Uterus (tissue), 3 donors: ENCODE measurements at regions not wholly inside any gene's neighbourhood (a gene's known extent, or its start where the extent isn't known, plus 50 kb on each side); places are given as distances from the start of the nearest gene placed in this dataset.

Source experiments
- DNase-seq, 2 donors: peaks; one replicate each; pipeline ENCODE4 v3.0.0-alpha.2; 2019 to 2020
- H3K27ac ChIP-seq, 2 donors: fragments of 200-600 bp; sonication (generic); 1 replicate in 1 of 2; 2 replicates in 1 of 2; pipeline ENCODE4 v1.5.1; 2016 to 2018
- H3K27me3 ChIP-seq, 2 donors: fragments of 200-600 bp; sonication (generic); one replicate each; pipeline ENCODE4 v1.5.1; 2018 to 2019; ENCODE audit warnings: control low read depth in 1 of 2
- H3K36me3 ChIP-seq, 2 donors: fragments of 200-600 bp; sonication (generic); one replicate each; pipeline ENCODE4 v1.5.1; 2019; ENCODE audit warnings: control low read depth in 1 of 2
- H3K4me1 ChIP-seq, 2 donors: fragments of 200-600 bp; sonication (generic); one replicate each; pipeline ENCODE4 v1.5.1; 2018 to 2019; ENCODE audit warnings: control low read depth in 1 of 2
- H3K4me3 ChIP-seq, 2 donors: fragments of 200-600 bp; sonication (generic); 1 replicate in 1 of 2; 2 replicates in 1 of 2; pipeline ENCODE4 v1.5.1; 2018 to 2019; ENCODE audit warnings: mild to moderate bottlenecking in 1 of 2
- H3K9me3 ChIP-seq, 2 donors: fragments of 200-600 bp; sonication (generic); one replicate each; pipeline ENCODE4 v1.5.1; 2019; ENCODE audit warnings: control low read depth in 1 of 2
- CTCF ChIP-seq, 4 experiments: fragments of 200-600 bp in 2 of 4; fragments of 450-650 bp in 2 of 4; sonication (generic) in 2 of 4; IDR thresholded peaks; one replicate each; pipeline ENCODE4 v1.5.1; 2016 to 2019; ENCODE audit warnings: antibody characterized with exemption in 4 of 4, mild to moderate bottlenecking in 2 of 4, moderate library complexity in 1 of 4
- POLR2A ChIP-seq, 2 donors: fragments of 450-650 bp; IDR thresholded peaks; one replicate each; pipeline ENCODE4 v1.6.1; 2016; ENCODE audit warnings: antibody characterized with exemption in 2 of 2, mild to moderate bottlenecking in 1 of 2, moderate library complexity in 1 of 2
- intact Hi-C: fragments of 100-400 bp; cut with DNase I; formaldehyde crosslinking; loops from one replicate; pipeline ENCODE4 v1.15.1; 2023; ENCODE audit warnings: low total_unique reads
- donor health status: DM: yes; HTN: yes; CAD: no.

DNA sequence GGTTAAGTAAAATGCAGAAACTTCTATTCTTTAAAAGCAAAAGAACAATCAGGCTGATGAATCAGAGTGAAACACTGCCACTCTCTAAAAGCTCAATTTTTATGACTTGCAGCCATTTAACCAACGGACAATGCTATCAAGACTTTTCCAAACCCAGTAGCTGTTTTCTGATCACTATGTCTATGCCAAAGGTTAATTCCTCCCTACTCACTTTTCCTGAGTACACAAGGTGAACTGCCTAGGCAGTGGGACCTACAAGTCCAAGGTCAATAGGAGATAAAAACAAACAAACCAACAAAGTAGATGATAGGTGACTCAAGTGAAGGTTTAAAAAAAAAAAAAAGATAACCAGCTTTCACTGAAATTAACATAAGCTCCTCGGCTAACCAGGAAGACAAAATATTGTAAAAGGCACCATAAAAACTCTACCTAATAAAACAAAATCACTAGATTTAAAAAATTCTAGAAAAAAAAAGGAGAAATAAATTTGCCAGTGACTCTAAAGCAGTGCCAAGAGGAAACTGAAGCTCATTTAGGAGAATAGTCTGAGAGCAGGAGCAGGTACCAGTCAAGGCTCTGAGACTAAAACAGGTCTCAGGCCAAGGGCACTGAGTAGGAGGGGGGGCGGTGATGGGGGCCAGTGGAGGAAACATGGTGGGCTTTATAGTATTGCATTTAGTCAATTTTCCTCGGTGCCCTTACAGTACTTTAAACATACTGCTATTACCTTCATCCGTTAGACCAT lies 134.1 kb upstream of the DLGAP1 start:
- no peaks in the 10 kb centered on the region for H3K9me3 ChIP-seq
- no peaks in the 10 kb centered on the region for H3K36me3 ChIP-seq
- no peaks in the 10 kb centered on the region for H3K4me1 ChIP-seq
- no peak overlapping the region for H3K27ac ChIP-seq
- no peaks in the 10 kb centered on the region for H3K27me3 ChIP-seq
- TF ChIP-seq POLR2A (IDR thresholded peaks at IDR 0.05) (no peak), CTCF (IDR thresholded peaks at IDR 0.05) (no peak)
- intact Hi-C loops: no loop called here
- DNase-seq: no peak
- no peak overlapping the region for H3K4me3 ChIP-seq

DNA sequence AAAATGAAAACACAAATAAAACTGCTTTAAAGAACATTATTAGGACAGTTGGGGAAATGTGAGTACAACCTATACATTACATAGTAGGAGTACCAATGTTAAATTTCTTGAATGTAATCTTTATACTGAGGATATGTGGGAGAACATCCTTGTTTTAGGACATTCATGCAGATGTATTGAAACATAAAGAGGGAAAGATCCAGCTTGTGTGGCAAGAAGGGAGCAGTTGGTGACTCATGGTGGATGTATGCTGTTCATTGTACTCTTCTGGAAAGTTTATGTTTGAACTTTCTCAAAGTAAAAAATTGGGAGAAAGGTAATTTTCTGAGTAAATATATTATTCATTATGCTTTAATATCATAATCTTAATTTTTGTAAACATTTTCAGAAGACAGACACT lies 132.1 kb upstream of the DLGAP1 start:
- no peak overlapping the region for H3K4me3 ChIP-seq
- H3K4me1 ChIP-seq: no peaks in the 10 kb centered on the region
- no peak overlapping the region for H3K27ac ChIP-seq
- TF ChIP-seq CTCF (IDR thresholded peaks at IDR 0.05): no peak
- intact Hi-C loops: no loop called here
- no peak for DNase-seq
- no peaks in the 10 kb centered on the region for H3K36me3 ChIP-seq
- H3K27me3 ChIP-seq: no peaks in the 10 kb centered on the region
- no peaks in the 10 kb centered on the region for H3K9me3 ChIP-seq

GRCh38 chr18:4586731-4587130 lies 131.6 kb upstream of the DLGAP1 start:
- Histone ChIP-seq H3K4me3 (no peak overlapping the region), H3K4me1 (no peaks in the 10 kb centered on the region), H3K9me3 (no peaks in the 10 kb centered on the region), H3K36me3 (no peaks in the 10 kb centered on the region), H3K27ac (no peak overlapping the region), H3K27me3 (no peaks in the 10 kb centered on the region)
- intact Hi-C loops: no loop called here
- no peak for DNase-seq
- TF ChIP-seq POLR2A (IDR thresholded peaks at IDR 0.05) (no peak), CTCF (IDR thresholded peaks at IDR 0.05) (no peak)

DNA sequence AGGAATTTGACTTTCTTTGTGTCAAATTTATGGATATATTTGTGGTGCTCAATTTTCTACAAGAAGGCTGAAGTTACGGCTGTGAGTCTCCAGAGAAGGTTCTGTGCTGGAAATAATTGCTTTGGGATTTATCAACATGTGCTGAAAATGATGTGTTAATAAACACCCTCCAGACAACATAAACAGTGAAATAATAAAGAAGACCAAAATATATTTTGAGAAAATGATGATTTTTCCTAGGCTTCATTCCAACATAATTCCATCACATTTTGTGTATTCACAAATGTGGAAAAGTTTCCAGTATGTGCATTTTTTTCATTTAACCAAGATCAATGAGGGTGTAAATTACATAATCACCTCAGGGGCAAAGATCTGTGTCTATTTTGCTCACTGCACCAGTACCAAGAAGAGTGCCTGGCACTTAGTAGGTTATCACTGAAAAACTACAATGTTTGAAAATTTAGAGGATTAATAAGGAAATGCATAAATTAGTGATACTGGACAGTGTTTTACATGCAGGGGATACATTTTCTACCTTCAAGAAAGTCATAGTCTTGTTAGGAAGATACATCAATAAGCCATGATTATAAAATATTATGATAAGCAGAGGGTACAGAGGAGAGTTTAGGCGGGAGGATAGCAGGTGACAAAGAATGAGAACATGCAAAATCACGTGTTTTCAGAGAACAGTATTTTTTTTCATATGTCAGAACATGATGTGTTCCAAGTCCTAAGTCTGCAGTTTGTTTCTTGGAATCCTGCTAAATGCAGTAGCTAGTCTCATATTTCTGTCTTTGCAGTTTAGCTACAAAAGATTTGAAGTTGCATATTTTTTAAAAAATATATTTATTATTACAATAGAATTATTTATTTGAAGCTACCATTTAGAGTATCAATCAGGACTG lies 127.6 kb upstream of the DLGAP1 start:
- Histone ChIP-seq H3K9me3 (no peaks in the 10 kb centered on the region), H3K36me3 (no peaks in the 10 kb centered on the region), H3K27ac (no peak overlapping the region), H3K4me1 (no peaks in the 10 kb centered on the region), H3K4me3 (no peak overlapping the region), H3K27me3 (no peaks in the 10 kb centered on the region)
- no peak for DNase-seq
- no peak for TF ChIP-seq CTCF (IDR thresholded peaks at IDR 0.05)
- no peak for TF ChIP-seq POLR2A (IDR thresholded peaks at IDR 0.05)
- intact Hi-C loops: no loop called here

GRCh38 chr18:4581966-4582365 lies 126.9 kb upstream of the DLGAP1 start:
- H3K36me3 ChIP-seq: no peaks in the 10 kb centered on the region
- H3K27ac ChIP-seq: no peak overlapping the region
- no peak for TF ChIP-seq CTCF (IDR thresholded peaks at IDR 0.05)
- no peak for TF ChIP-seq POLR2A (IDR thresholded peaks at IDR 0.05)
- no peak for DNase-seq
- H3K4me3 ChIP-seq: no peak overlapping the region
- no peaks in the 10 kb centered on the region for H3K27me3 ChIP-seq
- H3K9me3 ChIP-seq: no peaks in the 10 kb centered on the region
- intact Hi-C loops: no loop called here
- no peaks in the 10 kb centered on the region for H3K4me1 ChIP-seq
